A673 (cell line): ENCODE measurements at regions not wholly inside any gene's neighbourhood (a gene's known extent, or its start where the extent isn't known, plus 50 kb on each side); places are given as distances from the start of the nearest gene placed in this dataset.

Experiments used
- BruUV-seq: library from RNA; stranded (reverse); fragments of 400-500 nt; replicated peaks from 2 replicates; lab custom pipeline; 2021; lab: Mats Ljungman, UMichigan
- CTCF ChIA-PET: fragments of 300-600 bp; sonication (Branson Sonifier 250); formaldehyde crosslinking; loops from one replicate; lab custom pipeline; 2022; ENCODE audit warnings: antibody characterized with exemption; lab: Charles Lee
- POLR2A ChIA-PET: fragments of 300-600 bp; sonication (Branson Sonifier 250); formaldehyde crosslinking; loops from one replicate; lab custom pipeline; 2022; ENCODE audit warnings: antibody characterized with exemption; ENCODE audit not compliant: low non-redundant PET; lab: Charles Lee
- DNase-seq: peaks from one replicate; pipeline ENCODE4 v3.0.0-alpha.2; 2015; ENCODE audit warnings: low spot score
- H3K27ac ChIP-seq: fragments of 200-600 bp; sonication (generic); 2 replicates; pipeline ENCODE4 v1.5.1; 2016; ENCODE audit warnings: mixed run types, low read depth, mild to moderate bottlenecking, mixed read lengths, antibody characterized with exemption, low read length; ENCODE audit not compliant: poor library complexity, severe bottlenecking
- H3K27me3 ChIP-seq: fragments of 200-600 bp; sonication (generic); replicated peaks from 2 replicates; pipeline ENCODE4 v1.6.1; 2017; ENCODE audit warnings: mixed run types, low read depth, mild to moderate bottlenecking, mixed read lengths, antibody characterized with exemption, low read length; ENCODE audit not compliant: insufficient read depth, poor library complexity
- H3K36me3 ChIP-seq: fragments of 200-600 bp; sonication (generic); 2 replicates; pipeline ENCODE4 v1.6.1; 2016; ENCODE audit warnings: mixed run types, mild to moderate bottlenecking, mixed read lengths, antibody characterized with exemption, low read length; ENCODE audit not compliant: insufficient read depth, poor library complexity, severe bottlenecking
- H3K4me1 ChIP-seq: fragments of 200-600 bp; sonication (generic); 2 replicates; pipeline ENCODE4 v1.6.1; 2017; ENCODE audit warnings: mixed run types, mild to moderate bottlenecking, mixed read lengths, antibody characterized with exemption, low read length; ENCODE audit not compliant: insufficient read depth, poor library complexity, severe bottlenecking
- H3K4me3 ChIP-seq: fragments of 200-600 bp; sonication (generic); 2 replicates; pipeline ENCODE4 v1.5.1; 2016; ENCODE audit warnings: low read depth, mixed run types, mild to moderate bottlenecking, mixed read lengths, low read length; ENCODE audit not compliant: poor library complexity, severe bottlenecking
- H3K9me3 ChIP-seq: fragments of 200-600 bp; sonication (generic); 2 replicates; pipeline ENCODE4 v1.6.1; 2016; ENCODE audit warnings: mixed run types, low read depth, mild to moderate bottlenecking, mixed read lengths, antibody characterized with exemption, low read length; ENCODE audit not compliant: poor library complexity, severe bottlenecking
- CTCF ChIP-seq: fragments of 300-800, 200-600 bp; sonication (generic); conservative IDR thresholded peaks from 2 replicates; pipeline ENCODE4 v1.5.1; 2017; ENCODE audit warnings: low read depth, mild to moderate bottlenecking, antibody characterized with exemption, low read length, moderate library complexity, mixed read lengths
- EZH2 ChIP-seq: fragments of 200-600 bp; sonication (generic); IDR thresholded peaks from 2 replicates; pipeline ENCODE4 v1.6.1; 2017; ENCODE audit warnings: borderline replicate concordance, low read depth, mild to moderate bottlenecking, mixed read lengths, antibody characterized with exemption, low read length; ENCODE audit not compliant: poor library complexity, severe bottlenecking
- intact Hi-C: fragments of 100-400 bp; cut with micrococcal nuclease; formaldehyde crosslinking; loops from one replicate; pipeline ENCODE4 v1.10.0; 2022; ENCODE audit not compliant: unreplicated experiment

- CTCF ChIA-PET = no interaction called here
- no peaks in the 10 kb centered on the region for H3K9me3 ChIP-seq
- DNase-seq = no peak
- no peaks in the 10 kb centered on the region for H3K36me3 ChIP-seq
- H3K27me3 ChIP-seq = no peaks in the 10 kb centered on the region
- no peak for TF ChIP-seq CTCF
- no peak overlapping the region for H3K27ac ChIP-seq
- POLR2A ChIA-PET = no interaction called here
- intact Hi-C loops = no loop called here
- no peaks in the 10 kb centered on the region for H3K4me1 ChIP-seq
- BruUV-seq = no TSS peak
- no peak overlapping the region for H3K4me3 ChIP-seq
Observed at GRCh38 chr4:10184041-10184440, 67.4 kb upstream of the WDR1 start.

- CTCF ChIA-PET = no interaction called here
- Histone ChIP-seq H3K4me3 (no peak overlapping the region), H3K27me3 (no peaks in the 10 kb centered on the region), H3K36me3 (no peaks in the 10 kb centered on the region), H3K9me3 (no peaks in the 10 kb centered on the region), H3K27ac (no peak overlapping the region), H3K4me1 (no peaks in the 10 kb centered on the region)
- POLR2A ChIA-PET = no interaction called here
- no TSS peak for BruUV-seq
- intact Hi-C loops = no loop called here
- TF ChIP-seq CTCF = no peak
- TF ChIP-seq EZH2 = no peak
- DNase-seq = no peak
Observed at GRCh38 chr4:10183462-10183861, 66.9 kb upstream of the WDR1 start.

- BruUV-seq = no TSS peak
Observed at GRCh38 chr4:10182446-10183424, 66.1 kb upstream of the WDR1 start.

More at GRCh38 chr4:10182446-10183424, 66.1 kb upstream of the WDR1 start:
- H3K4me1 ChIP-seq = no peaks in the 10 kb centered on the region
- H3K4me3 ChIP-seq = no peak overlapping the region
- no peak for DNase-seq
- no peaks in the 10 kb centered on the region for H3K9me3 ChIP-seq
- no peak overlapping the region for H3K27ac ChIP-seq
- intact Hi-C loops = no loop called here
- CTCF ChIA-PET = no interaction called here
- H3K27me3 ChIP-seq = no peaks in the 10 kb centered on the region
- no peak for TF ChIP-seq EZH2
- no peak for TF ChIP-seq CTCF
- POLR2A ChIA-PET = no interaction called here
- H3K36me3 ChIP-seq = no peaks in the 10 kb centered on the region
